Transverse colon (tissue), 4 donors: ENCODE measurements at regions not wholly inside any gene's neighbourhood (a gene's known extent, or its start where the extent isn't known, plus 50 kb on each side); places are given as distances from the start of the nearest gene placed in this dataset.

Source experiments
- POLR2A ChIP-seq: fragments of 450-650 bp; IDR thresholded peaks from one replicate; pipeline ENCODE4 v1.6.1; 2016; ENCODE audit warnings: antibody characterized with exemption, mild to moderate bottlenecking, moderate library complexity
- POLR2AphosphoS5 ChIP-seq, 3 donors: sonication (generic); formaldehyde crosslinking; IDR thresholded peaks; one replicate each; pipeline ENCODE4 v1.6.1; 2016; ENCODE audit warnings: antibody characterized with exemption in 3 of 3
- TF ChIP-seq, protein P1 (sequence below), 5 experiments: fragments of 200-600 bp in 3 of 5; fragments of 450-650 bp in 2 of 5; sonication (generic) in 3 of 5; IDR thresholded peaks; 1 replicate in 2 of 5; 2 replicates in 3 of 5; pipeline ENCODE4 v1.5.1; 2016 to 2017; ENCODE audit warnings: antibody characterized with exemption in 5 of 5, inconsistent platforms in 3 of 5, mild to moderate bottlenecking in 2 of 5, moderate library complexity in 1 of 5

DNA sequence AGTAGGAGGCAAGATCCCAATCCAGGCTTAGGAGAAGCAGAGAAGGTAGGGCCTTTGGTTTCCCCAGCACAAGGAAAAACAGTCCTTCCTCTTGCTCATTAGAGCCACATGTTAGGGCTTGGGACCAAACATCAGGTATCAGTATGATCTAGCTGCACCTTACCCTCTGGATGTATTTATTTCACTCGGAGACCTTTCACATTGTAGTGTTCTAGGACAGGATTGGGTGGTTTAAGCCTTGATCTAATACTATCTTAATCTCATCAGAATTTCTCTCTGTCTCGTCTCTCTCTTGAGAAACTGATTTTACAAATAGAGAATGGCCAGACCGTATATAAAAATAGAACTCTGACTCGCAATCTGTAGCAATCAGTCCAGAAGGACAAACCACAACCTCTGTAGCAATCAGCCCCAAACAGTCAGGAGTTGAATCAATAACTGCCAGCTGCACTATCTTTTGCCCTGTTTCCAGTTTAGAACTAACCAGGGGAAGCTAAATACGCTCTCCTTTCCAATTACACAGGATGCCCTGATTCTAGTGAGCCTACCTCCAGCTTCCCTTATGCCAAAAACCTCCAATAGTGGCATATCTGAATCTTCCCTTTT is 207.1 kb downstream of the TDRD15 start:
- TF ChIP-seq POLR2A (no peak), POLR2AphosphoS5 (IDR thresholded peaks at IDR 0.05) (no peak)
- TF ChIP-seq, protein P1, sequence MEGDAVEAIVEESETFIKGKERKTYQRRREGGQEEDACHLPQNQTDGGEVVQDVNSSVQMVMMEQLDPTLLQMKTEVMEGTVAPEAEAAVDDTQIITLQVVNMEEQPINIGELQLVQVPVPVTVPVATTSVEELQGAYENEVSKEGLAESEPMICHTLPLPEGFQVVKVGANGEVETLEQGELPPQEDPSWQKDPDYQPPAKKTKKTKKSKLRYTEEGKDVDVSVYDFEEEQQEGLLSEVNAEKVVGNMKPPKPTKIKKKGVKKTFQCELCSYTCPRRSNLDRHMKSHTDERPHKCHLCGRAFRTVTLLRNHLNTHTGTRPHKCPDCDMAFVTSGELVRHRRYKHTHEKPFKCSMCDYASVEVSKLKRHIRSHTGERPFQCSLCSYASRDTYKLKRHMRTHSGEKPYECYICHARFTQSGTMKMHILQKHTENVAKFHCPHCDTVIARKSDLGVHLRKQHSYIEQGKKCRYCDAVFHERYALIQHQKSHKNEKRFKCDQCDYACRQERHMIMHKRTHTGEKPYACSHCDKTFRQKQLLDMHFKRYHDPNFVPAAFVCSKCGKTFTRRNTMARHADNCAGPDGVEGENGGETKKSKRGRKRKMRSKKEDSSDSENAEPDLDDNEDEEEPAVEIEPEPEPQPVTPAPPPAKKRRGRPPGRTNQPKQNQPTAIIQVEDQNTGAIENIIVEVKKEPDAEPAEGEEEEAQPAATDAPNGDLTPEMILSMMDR (IDR thresholded peaks at IDR 0.05) = no peak
